GM23338 (cell line): ENCODE measurements at regions not wholly inside any gene's neighbourhood (a gene's known extent, or its start where the extent isn't known, plus 50 kb on each side); places are given as distances from the start of the nearest gene placed in this dataset.

Experiments used
- ATAC-seq: fragments of 200-7000 bp; cut with Tn5 transposase; 3 replicates; pipeline ENCODE4 v1.9.1; 2020
- DNase-seq: peaks from one replicate; pipeline ENCODE4 v3.0.0-alpha.2; 2015; ENCODE audit warnings: low spot score
- H2AFZ ChIP-seq: fragments of 200-600 bp; sonication (generic); 2 replicates; pipeline ENCODE4 v1.8.0; 2016; ENCODE audit warnings: antibody characterized with exemption, mild to moderate bottlenecking, moderate library complexity
- H3F3A ChIP-seq: fragments of 200-600 bp; sonication (generic); replicated peaks from 2 replicates; pipeline ENCODE4 v1.8.0; 2017; ENCODE audit warnings: antibody characterized with exemption, mixed run types, low read depth
- H3K27ac ChIP-seq: fragments of 200-600 bp; sonication (generic); 2 replicates; pipeline ENCODE4 v1.6.1; 2016; ENCODE audit warnings: low read depth
- H3K27me3 ChIP-seq: fragments of 200-600 bp; sonication (generic); 2 replicates; pipeline ENCODE4 v1.8.0; 2016; ENCODE audit warnings: mild to moderate bottlenecking, mixed run types, moderate library complexity; ENCODE audit not compliant: insufficient read depth
- H3K36me3 ChIP-seq: fragments of 200-600 bp; sonication (generic); 2 replicates; pipeline ENCODE4 v1.8.0; 2016; ENCODE audit warnings: mild to moderate bottlenecking; ENCODE audit not compliant: insufficient read depth
- H3K4me1 ChIP-seq: fragments of 200-600 bp; sonication (generic); 2 replicates; pipeline ENCODE4 v1.8.0; 2016; ENCODE audit warnings: mild to moderate bottlenecking, moderate library complexity; ENCODE audit not compliant: insufficient read depth
- H3K4me2 ChIP-seq: fragments of 200-600 bp; sonication (generic); 2 replicates; pipeline ENCODE4 v1.7.1; 2017; ENCODE audit warnings: mixed run types
- H3K4me3 ChIP-seq: fragments of 200-600 bp; sonication (generic); 2 replicates; pipeline ENCODE4 v1.6.1; 2016; ENCODE audit warnings: mixed run types
- H3K79me2 ChIP-seq: fragments of 200-600 bp; sonication (generic); replicated peaks from 2 replicates; pipeline ENCODE4 v1.8.0; 2017; ENCODE audit warnings: mild to moderate bottlenecking; ENCODE audit not compliant: insufficient read depth
- H3K9me2 ChIP-seq: fragments of 200-600 bp; sonication (generic); 2 replicates; pipeline ENCODE4 v1.8.0; 2017; ENCODE audit not compliant: insufficient read depth
- H4K20me1 ChIP-seq: fragments of 200-600 bp; sonication (generic); replicated peaks from 2 replicates; pipeline ENCODE4 v1.8.0; 2017; ENCODE audit warnings: mild to moderate bottlenecking; ENCODE audit not compliant: insufficient read depth
- H3K27ac Mint-ChIP-seq: 2 replicates; pipeline ENCODE4 v1.8.0; 2020; ENCODE audit warnings: inconsistent platforms, mild to moderate bottlenecking, moderate library complexity, mixed read lengths
- H3K27me3 Mint-ChIP-seq: 3 replicates; pipeline ENCODE4 v1.8.0; 2022; ENCODE audit warnings: low read depth, mild to moderate bottlenecking, moderate library complexity, mixed read lengths, inconsistent platforms; ENCODE audit not compliant: insufficient read depth, poor library complexity
- H3K36me3 Mint-ChIP-seq: 3 replicates; pipeline ENCODE4 v1.8.0; 2021; ENCODE audit warnings: low read depth, mild to moderate bottlenecking, inconsistent platforms, moderate library complexity, mixed read lengths
- H3K4me1 Mint-ChIP-seq: 3 replicates; pipeline ENCODE4 v1.8.0; 2020; ENCODE audit warnings: mild to moderate bottlenecking, inconsistent platforms, mixed read lengths
- H3K4me3 Mint-ChIP-seq: 3 replicates; pipeline ENCODE4 v1.8.0; 2021; ENCODE audit warnings: moderate library complexity, mild to moderate bottlenecking, inconsistent platforms, mixed read lengths
- H3K9me3 Mint-ChIP-seq: 3 replicates; pipeline ENCODE4 v1.8.0; 2020; ENCODE audit warnings: moderate library complexity, mild to moderate bottlenecking, inconsistent platforms, mixed read lengths
- CREB1 ChIP-seq: fragments of 250-450 bp; sonication (Bioruptor Pico); IDR thresholded peaks from 2 replicates; pipeline ENCODE4 v1.5.0; 2020; ENCODE audit warnings: low read depth, mild to moderate bottlenecking, moderate library complexity
- EZH2 ChIP-seq: fragments of 200-600 bp; sonication (generic); IDR thresholded peaks from one replicate; pipeline ENCODE4 v1.8.0; 2017; ENCODE audit warnings: antibody characterized with exemption, mild to moderate bottlenecking, low read depth; ENCODE audit not compliant: unreplicated experiment
- EZH2phosphoT487 ChIP-seq: fragments of 200-600 bp; sonication (generic); IDR thresholded peaks from one replicate; pipeline ENCODE4 v1.8.1; 2018; ENCODE audit warnings: antibody characterized with exemption; ENCODE audit not compliant: unreplicated experiment
- NANOG ChIP-seq: IDR thresholded peaks from 2 replicates; pipeline ENCODE4 v1.6.1; 2016; ENCODE audit warnings: antibody characterized with exemption, borderline replicate concordance
- POLR2AphosphoS5 ChIP-seq: IDR thresholded peaks from 2 replicates; pipeline ENCODE4 v1.6.1; 2016; ENCODE audit warnings: antibody characterized with exemption, low read depth
- REST ChIP-seq: IDR thresholded peaks from one replicate; pipeline ENCODE4 v1.6.1; 2018; ENCODE audit warnings: antibody characterized with exemption; ENCODE audit not compliant: unreplicated experiment
- STAT1 ChIP-seq: IDR thresholded peaks from one replicate; pipeline ENCODE4 v1.6.1; 2016; ENCODE audit warnings: antibody characterized with exemption; ENCODE audit not compliant: unreplicated experiment
- ZNF114 ChIP-seq: fragments of 250-450 bp; sonication (Bioruptor Pico); IDR thresholded peaks from 2 replicates; pipeline ENCODE4 v1.5.0; 2020; ENCODE audit warnings: mild to moderate bottlenecking, moderate library complexity
- ZNF331 ChIP-seq: fragments of 250-450 bp; sonication (Bioruptor Pico); IDR thresholded peaks from 2 replicates; pipeline ENCODE4 v1.5.0; 2020; ENCODE audit warnings: low read depth, mild to moderate bottlenecking, moderate library complexity
- ZNF462 ChIP-seq: fragments of 250-450 bp; sonication (Bioruptor Pico); IDR thresholded peaks from 2 replicates; pipeline ENCODE4 v1.5.0; 2020; ENCODE audit warnings: mild to moderate bottlenecking, moderate library complexity
- TF ChIP-seq, protein P1 (sequence below), 2 experiments: fragments of 200-600 bp in 1 of 2; sonication (generic) in 1 of 2; conservative IDR thresholded peaks; 2 replicates each; pipeline versions ENCODE4 v1.5.1 to v1.6.1; 2016 to 2017; ENCODE audit warnings: antibody characterized with exemption in 2 of 2, low read depth in 2 of 2, mild to moderate bottlenecking in 2 of 2, moderate library complexity in 1 of 2
- TF ChIP-seq, protein P2 (sequence below): IDR thresholded peaks from 2 replicates; pipeline ENCODE4 v1.6.1; 2016; ENCODE audit warnings: antibody characterized with exemption

GRCh38 chr6:134738211-134738885, 211.6 kb downstream of the ALDH8A1 start:
- Histone ChIP-seq H3K36me3 (no peaks in the 10 kb centered on the region), H3K27me3 (no peaks in the 10 kb centered on the region), H3K4me2 (no peak overlapping the region), H3K4me1 (no peaks in the 10 kb centered on the region), H3K9me2 (no peaks in the 10 kb centered on the region), H3K79me2 (no peaks in the 10 kb centered on the region), H3K27ac (no peak overlapping the region), H4K20me1 (no peaks in the 10 kb centered on the region), H3F3A (no peaks in the 10 kb centered on the region), H2AFZ (no peak overlapping the region), H3K4me3 (no peak overlapping the region)
- Mint-ChIP-seq H3K9me3 (no peaks in the 10 kb centered on the region), H3K4me1 (no peaks in the 10 kb centered on the region), H3K27ac (no peak overlapping the region), H3K27me3 (no peaks in the 10 kb centered on the region), H3K4me3 (no peak overlapping the region), H3K36me3 (no peaks in the 10 kb centered on the region)
- TF ChIP-seq, protein P1, sequence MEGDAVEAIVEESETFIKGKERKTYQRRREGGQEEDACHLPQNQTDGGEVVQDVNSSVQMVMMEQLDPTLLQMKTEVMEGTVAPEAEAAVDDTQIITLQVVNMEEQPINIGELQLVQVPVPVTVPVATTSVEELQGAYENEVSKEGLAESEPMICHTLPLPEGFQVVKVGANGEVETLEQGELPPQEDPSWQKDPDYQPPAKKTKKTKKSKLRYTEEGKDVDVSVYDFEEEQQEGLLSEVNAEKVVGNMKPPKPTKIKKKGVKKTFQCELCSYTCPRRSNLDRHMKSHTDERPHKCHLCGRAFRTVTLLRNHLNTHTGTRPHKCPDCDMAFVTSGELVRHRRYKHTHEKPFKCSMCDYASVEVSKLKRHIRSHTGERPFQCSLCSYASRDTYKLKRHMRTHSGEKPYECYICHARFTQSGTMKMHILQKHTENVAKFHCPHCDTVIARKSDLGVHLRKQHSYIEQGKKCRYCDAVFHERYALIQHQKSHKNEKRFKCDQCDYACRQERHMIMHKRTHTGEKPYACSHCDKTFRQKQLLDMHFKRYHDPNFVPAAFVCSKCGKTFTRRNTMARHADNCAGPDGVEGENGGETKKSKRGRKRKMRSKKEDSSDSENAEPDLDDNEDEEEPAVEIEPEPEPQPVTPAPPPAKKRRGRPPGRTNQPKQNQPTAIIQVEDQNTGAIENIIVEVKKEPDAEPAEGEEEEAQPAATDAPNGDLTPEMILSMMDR (conservative IDR thresholded peaks at IDR 0.05; ENCODE audit: low read depth in 2 of 2): no peak
- TF ChIP-seq ZNF331 (CRISPR knock-in tag) (no peak), REST (no peak), EZH2 (no peak), STAT1 (no peak), POLR2AphosphoS5 (no peak), CREB1 (CRISPR knock-in tag) (no peak), ZNF462 (CRISPR knock-in tag) (no peak), ZNF114 (CRISPR knock-in tag) (no peak), NANOG (no peak), EZH2phosphoT487 (no peak)
- TF ChIP-seq, protein P2, sequence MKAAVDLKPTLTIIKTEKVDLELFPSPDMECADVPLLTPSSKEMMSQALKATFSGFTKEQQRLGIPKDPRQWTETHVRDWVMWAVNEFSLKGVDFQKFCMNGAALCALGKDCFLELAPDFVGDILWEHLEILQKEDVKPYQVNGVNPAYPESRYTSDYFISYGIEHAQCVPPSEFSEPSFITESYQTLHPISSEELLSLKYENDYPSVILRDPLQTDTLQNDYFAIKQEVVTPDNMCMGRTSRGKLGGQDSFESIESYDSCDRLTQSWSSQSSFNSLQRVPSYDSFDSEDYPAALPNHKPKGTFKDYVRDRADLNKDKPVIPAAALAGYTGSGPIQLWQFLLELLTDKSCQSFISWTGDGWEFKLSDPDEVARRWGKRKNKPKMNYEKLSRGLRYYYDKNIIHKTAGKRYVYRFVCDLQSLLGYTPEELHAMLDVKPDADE: no peak
- no peak for DNase-seq
- ATAC-seq: no peak
